ENCODE measurements at regions not wholly inside any gene's neighbourhood (a gene's known extent, or its start where the extent isn't known, plus 50 kb on each side); places are given as distances from the start of the nearest gene placed in this dataset.

DNA sequence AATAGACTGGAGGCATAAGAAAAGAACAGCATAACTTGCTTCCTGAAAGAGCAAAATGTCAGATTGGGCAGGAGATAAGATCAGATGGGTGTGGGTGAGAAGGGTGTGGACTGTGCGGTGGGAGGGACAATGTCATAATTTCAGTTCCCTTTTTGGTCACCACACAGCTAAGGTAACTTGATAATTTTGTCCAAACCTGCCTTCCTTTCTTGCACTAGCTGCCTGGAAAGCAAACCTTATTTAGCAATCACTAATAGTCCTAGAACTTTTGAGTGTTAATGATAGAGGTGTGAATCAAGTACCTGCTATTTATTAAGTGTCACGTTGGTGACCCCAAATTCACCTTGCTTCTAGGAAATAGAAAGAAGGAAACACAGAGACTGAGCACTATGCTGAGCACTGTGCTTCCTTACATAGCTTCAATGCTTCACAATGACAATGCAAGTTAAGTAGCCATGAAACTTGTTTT, 72.4 kb upstream of the SP4 start:
- Histone ChIP-seq H3K4me3 (no peak overlapping the region), H3K9me3 (no peaks in the 10 kb centered on the region), H3K27me3 (no peaks in the 10 kb centered on the region), H3K4me1 (no peaks in the 10 kb centered on the region), H3K36me3 (replicated peaks in 1 of 2; ENCODE audit: insufficient read depth in 1 of 2, low read depth in 2 of 2) (no peaks in the 10 kb centered on the region), H3K27ac (no peak overlapping the region)
- ATAC-seq, result no peak
- WGBS, 2 donors, result 37 to 38% methylated on average over 2 of the region's 2 CpGs
- DNase-seq, result no peak
- intact Hi-C loops (cut with DNase I), result no loop called here
- TF ChIP-seq CTCF (IDR thresholded peaks at IDR 0.05), result no peak
- TF ChIP-seq POLR2A (IDR thresholded peaks at IDR 0.05), result no peak

GRCh38 chr7:21356616-21357015, 71.3 kb upstream of the SP4 start:
- Histone ChIP-seq H3K27me3 (no peaks in the 10 kb centered on the region), H3K4me1 (no peaks in the 10 kb centered on the region), H3K36me3 (replicated peaks in 1 of 2; ENCODE audit: insufficient read depth in 1 of 2, low read depth in 2 of 2) (no peaks in the 10 kb centered on the region), H3K27ac (no peak overlapping the region), H3K4me3 (no peak overlapping the region), H3K9me3 (no peaks in the 10 kb centered on the region)
- ATAC-seq (no peak), DNase-seq (no peak)
- TF ChIP-seq POLR2A (IDR thresholded peaks at IDR 0.05) (no peak), CTCF (IDR thresholded peaks at IDR 0.05) (no peak)
- intact Hi-C loops (cut with DNase I), result no loop called here

DNA sequence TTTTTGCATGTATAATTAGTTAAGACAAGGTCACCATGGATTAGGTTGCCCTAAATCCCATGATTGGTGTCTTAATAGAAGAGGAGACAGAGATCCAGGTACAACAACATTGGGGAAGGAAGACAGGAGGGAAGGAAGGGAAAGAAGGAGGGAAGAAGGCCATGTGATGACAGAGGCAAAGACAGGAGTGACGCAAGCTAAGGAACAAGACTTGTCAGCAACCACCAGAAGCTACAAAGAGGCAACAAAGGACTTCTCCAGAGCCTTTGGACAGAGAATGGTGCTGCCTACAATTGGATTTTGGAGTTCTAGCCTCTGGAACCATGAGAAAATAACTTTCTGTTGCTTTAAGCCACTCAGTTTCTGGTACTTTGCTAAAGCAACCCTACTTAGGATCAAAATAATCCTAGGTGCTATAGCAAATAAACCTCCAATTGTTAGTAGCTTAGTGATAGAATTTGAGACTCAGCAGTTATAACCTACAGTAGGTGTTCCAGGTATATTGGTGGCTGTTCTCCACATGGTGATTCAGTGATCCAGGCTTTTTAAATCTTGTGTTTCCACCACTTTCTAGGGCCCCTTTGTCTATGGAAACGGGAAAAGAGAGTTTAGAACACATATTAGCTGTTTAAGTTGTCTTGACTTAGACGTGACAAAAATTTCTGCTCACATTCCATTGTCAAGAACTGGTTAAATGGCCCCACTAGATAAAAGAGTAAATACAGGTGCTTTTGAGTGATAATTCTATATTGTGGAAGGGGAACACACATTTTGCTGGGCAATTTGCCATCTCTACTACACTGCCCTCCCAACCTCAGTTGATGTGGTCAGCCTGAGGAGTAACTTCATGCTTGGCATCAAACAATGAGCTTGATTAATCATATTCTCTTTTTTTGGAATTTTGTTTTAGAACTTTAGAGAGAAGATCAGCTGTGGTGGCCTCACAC, 70.5 kb upstream of the SP4 start:
- no peaks in the 10 kb centered on the region for H3K36me3 ChIP-seq (replicated peaks in 1 of 2; ENCODE audit: insufficient read depth in 1 of 2, low read depth in 2 of 2)
- TF ChIP-seq CTCF (IDR thresholded peaks at IDR 0.05) (no peak), POLR2A (IDR thresholded peaks at IDR 0.05) (no peak)
- intact Hi-C loops (cut with DNase I), result no loop called here
- no peak for ATAC-seq
- no peak overlapping the region for H3K27ac ChIP-seq
- DNase-seq, result no peak
- WGBS, 2 donors, result 51 to 54% methylated on average over 3 of the region's 3 CpGs
- no peaks in the 10 kb centered on the region for H3K9me3 ChIP-seq
- no peak overlapping the region for H3K4me3 ChIP-seq
- no peaks in the 10 kb centered on the region for H3K4me1 ChIP-seq
- H3K27me3 ChIP-seq, result no peaks in the 10 kb centered on the region

DNA sequence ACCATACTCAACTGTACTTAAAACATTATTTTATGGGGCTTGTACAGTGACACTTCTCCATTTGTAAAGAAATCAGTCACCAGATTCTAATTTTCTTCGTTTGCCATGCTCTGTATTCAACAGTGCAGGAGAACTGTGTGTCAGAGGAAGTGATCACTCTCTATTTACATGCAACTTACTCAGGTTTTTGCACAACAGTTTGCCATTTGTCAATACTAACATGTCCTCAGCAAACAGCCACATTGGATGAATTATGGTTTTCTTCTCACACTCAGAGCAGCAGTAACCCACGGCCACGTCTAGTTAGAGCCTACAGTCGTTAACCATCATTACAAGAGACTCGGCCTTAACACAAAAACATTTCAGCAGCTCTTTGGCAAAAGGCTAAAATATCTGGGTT, 69.2 kb upstream of the SP4 start:
- Histone ChIP-seq H3K4me1 (no peaks in the 10 kb centered on the region), H3K36me3 (replicated peaks in 1 of 2; ENCODE audit: insufficient read depth in 1 of 2, low read depth in 2 of 2) (no peaks in the 10 kb centered on the region), H3K27me3 (no peaks in the 10 kb centered on the region), H3K27ac (no peak overlapping the region), H3K9me3 (no peaks in the 10 kb centered on the region), H3K4me3 (no peak overlapping the region)
- TF ChIP-seq CTCF (IDR thresholded peaks at IDR 0.05), result no peak
- no peak for TF ChIP-seq POLR2A (IDR thresholded peaks at IDR 0.05)
- DNase-seq (no peak), ATAC-seq (no peak)
- 69 to 74% methylated on average over 5 of the region's 5 CpGs for WGBS, 2 donors
- intact Hi-C loops (cut with DNase I), result no loop called here

DNA sequence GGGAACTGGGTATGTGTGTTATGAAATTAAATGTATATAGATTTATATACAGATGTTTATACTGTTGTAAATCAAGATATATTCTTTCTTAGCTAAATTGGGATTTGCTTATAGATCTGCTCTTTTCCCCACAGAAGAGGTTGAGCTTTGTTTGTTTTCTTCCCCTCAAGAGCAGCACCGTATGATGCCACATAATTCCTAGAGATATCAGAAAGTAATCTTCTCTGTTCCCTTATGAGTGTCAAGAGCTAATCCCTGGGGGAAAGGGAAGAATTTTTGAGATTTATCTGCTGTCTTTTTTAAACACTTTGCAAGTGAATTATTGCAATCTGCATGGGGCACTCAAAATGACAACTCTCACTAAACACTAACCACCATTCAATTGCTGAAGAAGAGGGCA, 68.7 kb upstream of the SP4 start:
- intact Hi-C loops (cut with DNase I), result no loop called here
- TF ChIP-seq POLR2A (IDR thresholded peaks at IDR 0.05) (no peak), CTCF (IDR thresholded peaks at IDR 0.05) (no peak)
- no peaks in the 10 kb centered on the region for H3K36me3 ChIP-seq (replicated peaks in 1 of 2; ENCODE audit: insufficient read depth in 1 of 2, low read depth in 2 of 2)
- ATAC-seq (no peak), DNase-seq (no peak)
- no peak overlapping the region for H3K4me3 ChIP-seq
- H3K4me1 ChIP-seq, result no peaks in the 10 kb centered on the region
- H3K27me3 ChIP-seq, result no peaks in the 10 kb centered on the region
- 65 to 70% methylated on average over 1 of the region's 1 CpG for WGBS, 2 donors
- H3K27ac ChIP-seq, result no peak overlapping the region
- no peaks in the 10 kb centered on the region for H3K9me3 ChIP-seq
